HCT116 (cell line): ENCODE measurements at regions not wholly inside any gene's neighbourhood (a gene's known extent, or its start where the extent isn't known, plus 50 kb on each side); places are given as distances from the start of the nearest gene placed in this dataset.

ENCODE experiments used
- ATAC-seq: fragments of 200-7000 bp; cut with Tn5 transposase; 2 replicates; pipeline ENCODE4 v1.9.1; 2020; ENCODE audit warnings: mild to moderate bottlenecking, moderate library complexity
- BruUV-seq: library from RNA; stranded (reverse); fragments of 400-500 nt; replicated peaks from 2 replicates; lab custom pipeline; 2021; lab: Mats Ljungman, UMichigan
- CTCF ChIA-PET: fragments of 300-600 bp; sonication (Branson Sonifier 250); formaldehyde crosslinking; loops from one replicate; lab custom pipeline; 2021; ENCODE audit warnings: antibody characterized with exemption; lab: Charles Lee
- POLR2A ChIA-PET: fragments of 300-600, 350-600 bp; sonication (Branson Sonifier 250); formaldehyde crosslinking; loops from one replicate; lab custom pipeline; 2021; ENCODE audit warnings: antibody characterized with exemption; lab: Charles Lee
- RAD21 ChIA-PET, 2 experiments: fragments of 300-600 bp; sonication (Branson Sonifier 250); formaldehyde crosslinking; loops; one replicate each; lab custom pipeline; 2023; ENCODE audit warnings: low total read pairs in 2 of 2; ENCODE audit not compliant: uncharacterized antibody in 2 of 2, unreplicated experiment in 2 of 2, low non-redundant PET in 1 of 2; lab: Charles Lee
- DNase-seq: peaks from one replicate; pipeline ENCODE4 v3.0.0-alpha.2; 2010; ENCODE audit warnings: low read depth, low spot score
- H2AFZ ChIP-seq: fragments of 200-600 bp; shearing (Covaris generic), sonication (generic); 2 replicates; pipeline ENCODE4 v1.6.1; 2017; ENCODE audit warnings: low read depth, mixed run types, mixed read lengths, antibody characterized with exemption, low read length; ENCODE audit not compliant: poor library complexity, severe bottlenecking
- H3K27ac ChIP-seq: 2 replicates; pipeline ENCODE4 v1.5.1; 2012; ENCODE audit warnings: low read depth, low read length
- H3K27me3 ChIP-seq: fragments of 200-600 bp; sonication (generic); 2 replicates; pipeline ENCODE4 v1.6.1; 2016; ENCODE audit warnings: mixed run types, low read length, mixed read lengths; ENCODE audit not compliant: insufficient read depth
- H3K36me3 ChIP-seq, 2 experiments: fragments of 200-500 bp in 1 of 2; fragments of 200-600 bp in 1 of 2; sonication (Bioruptor generic) in 1 of 2; sonication (generic) in 1 of 2; 2 replicates each; pipeline versions ENCODE4 v1.5.1 to v1.6.1; 2014 to 2016; ENCODE audit warnings: low read length in 2 of 2, inconsistent platforms in 1 of 2, mixed read lengths in 1 of 2, mixed run types in 1 of 2; ENCODE audit not compliant: insufficient read depth in 2 of 2, control insufficient read depth in 1 of 2
- H3K4me1 ChIP-seq, 2 experiments: fragments of 200-600 bp in 1 of 2; sonication (generic) in 1 of 2; 2 replicates each; pipeline versions ENCODE4 v1.5.1 to v1.6.1; 2012 to 2017; ENCODE audit warnings: low read length in 2 of 2, inconsistent platforms in 1 of 2, mild to moderate bottlenecking in 1 of 2, mixed read lengths in 1 of 2, mixed run types in 1 of 2, moderate library complexity in 1 of 2; ENCODE audit not compliant: insufficient read depth in 2 of 2, control insufficient read depth in 1 of 2
- H3K4me2 ChIP-seq: fragments of 200-600 bp; sonication (generic); 2 replicates; pipeline ENCODE4 v1.6.1; 2017; ENCODE audit warnings: mixed run types, low read length, mixed read lengths
- H3K4me3 ChIP-seq, 2 experiments: fragments of 200-600 bp in 1 of 2; sonication (generic) in 1 of 2; replicated peaks in 1 of 2; 2 replicates each; pipeline ENCODE4 v1.5.1; 2011 to 2016; ENCODE audit warnings: low read length in 2 of 2, control low read depth in 1 of 2, low read depth in 1 of 2, mild to moderate bottlenecking in 1 of 2, mixed read lengths in 1 of 2, mixed run types in 1 of 2
- H3K79me2 ChIP-seq: fragments of 200-600 bp; sonication (generic); 2 replicates; pipeline ENCODE4 v1.6.1; 2017; ENCODE audit warnings: mild to moderate bottlenecking, mixed run types, low read length, moderate library complexity, mixed read lengths; ENCODE audit not compliant: insufficient read depth
- H3K9ac ChIP-seq: fragments of 200-600 bp; sonication (generic); 2 replicates; pipeline ENCODE4 v1.6.1; 2016; ENCODE audit warnings: low read length, mixed read lengths
- H3K9me2 ChIP-seq: fragments of 200-600 bp; sonication (generic), shearing (Covaris generic); 2 replicates; pipeline ENCODE4 v1.6.1; 2017; ENCODE audit warnings: mixed run types, mild to moderate bottlenecking, moderate library complexity; ENCODE audit not compliant: insufficient read depth
- H3K9me3 ChIP-seq, 2 experiments: fragments of 200-500 bp in 1 of 2; fragments of 200-600 bp in 1 of 2; sonication (Bioruptor generic) in 1 of 2; sonication (generic) in 1 of 2; 2 replicates each; pipeline ENCODE4 v1.6.1; 2014 to 2017; ENCODE audit warnings: low read length in 2 of 2, mixed read lengths in 2 of 2, inconsistent platforms in 1 of 2, low read depth in 1 of 2, mild to moderate bottlenecking in 1 of 2, mixed run types in 1 of 2, moderate library complexity in 1 of 2; ENCODE audit not compliant: control insufficient read depth in 1 of 2, insufficient read depth in 1 of 2
- H4K20me1 ChIP-seq: fragments of 200-600 bp; sonication (generic), shearing (Covaris generic); 2 replicates; pipeline ENCODE4 v1.6.1; 2017; ENCODE audit warnings: mixed run types, mild to moderate bottlenecking, moderate library complexity; ENCODE audit not compliant: insufficient read depth
- ATF3 ChIP-seq: IDR thresholded peaks from 2 replicates; pipeline ENCODE4 v1.6.1; 2012
- CBX3 ChIP-seq: IDR thresholded peaks from 2 replicates; pipeline ENCODE4 v1.6.1; 2012; ENCODE audit warnings: low read depth
- CEBPB ChIP-seq: IDR thresholded peaks from 2 replicates; pipeline ENCODE4 v1.6.1; 2012; ENCODE audit warnings: low read depth
- CTCF ChIP-seq, 3 experiments: fragments of 200-600 bp in 1 of 3; sonication (generic) in 1 of 3; IDR thresholded peaks in 2 of 3; conservative IDR thresholded peaks in 1 of 3; 2 replicates each; pipeline ENCODE4 v1.5.1; 2012 to 2017; ENCODE audit warnings: low read depth in 2 of 3, low read length in 2 of 3, antibody characterized with exemption in 1 of 3, borderline replicate concordance in 1 of 3, control low read depth in 1 of 3, mild to moderate bottlenecking in 1 of 3, mixed read lengths in 1 of 3, mixed run types in 1 of 3, moderate library complexity in 1 of 3; ENCODE audit not compliant: insufficient read depth in 1 of 3
- EGR1 ChIP-seq: IDR thresholded peaks from 2 replicates; pipeline ENCODE4 v1.6.1; 2012; ENCODE audit warnings: low read depth
- ELF1 ChIP-seq: IDR thresholded peaks from 2 replicates; pipeline ENCODE4 v1.6.1; 2012; ENCODE audit warnings: low read depth, borderline replicate concordance
- FOSL1 ChIP-seq: IDR thresholded peaks from 2 replicates; pipeline ENCODE4 v1.6.1; 2012; ENCODE audit warnings: low read depth
- MAX ChIP-seq: IDR thresholded peaks from 2 replicates; pipeline ENCODE4 v1.6.1; 2012
- POLR2A ChIP-seq: IDR thresholded peaks from 2 replicates; pipeline ENCODE4 v1.7.0; 2011; ENCODE audit warnings: borderline replicate concordance; ENCODE audit not compliant: insufficient read depth, insufficient read length; ENCODE audit errors: extremely low read depth
- POLR2AphosphoS5 ChIP-seq: IDR thresholded peaks from 2 replicates; pipeline ENCODE4 v1.6.1; 2011; ENCODE audit warnings: mild to moderate bottlenecking, low read depth, low read length, moderate library complexity
- RAD21 ChIP-seq: IDR thresholded peaks from 2 replicates; pipeline ENCODE4 v1.6.1; 2012; ENCODE audit warnings: low read depth, mild to moderate bottlenecking
- SIN3A ChIP-seq: IDR thresholded peaks from 2 replicates; pipeline ENCODE4 v1.6.1; 2012; ENCODE audit warnings: low read depth
- SP1 ChIP-seq: IDR thresholded peaks from 2 replicates; pipeline ENCODE4 v1.6.1; 2012; ENCODE audit warnings: low read depth
- SRF ChIP-seq: IDR thresholded peaks from 2 replicates; pipeline ENCODE4 v1.6.1; 2012; ENCODE audit warnings: low read depth
- TCF7L2 ChIP-seq: IDR thresholded peaks from 2 replicates; pipeline ENCODE4 v1.7.0; 2011; ENCODE audit warnings: borderline replicate concordance, inconsistent platforms; ENCODE audit not compliant: insufficient read depth, insufficient read length; ENCODE audit errors: extremely low read depth
- YY1 ChIP-seq: IDR thresholded peaks from 2 replicates; pipeline ENCODE4 v1.6.1; 2011; ENCODE audit warnings: low read length, low read depth, moderate library complexity, mild to moderate bottlenecking; ENCODE audit not compliant: insufficient replicate concordance; ENCODE audit errors: extremely low read depth
- ZBTB33 ChIP-seq: IDR thresholded peaks from 2 replicates; pipeline ENCODE4 v1.6.1; 2011; ENCODE audit warnings: mild to moderate bottlenecking, low read length, moderate library complexity; ENCODE audit not compliant: insufficient replicate concordance; ENCODE audit errors: extremely low read depth
- ZFX ChIP-seq: fragments of 450-650 bp; IDR thresholded peaks from 2 replicates; pipeline ENCODE4 v1.6.1; 2017
- ZNF274 ChIP-seq: fragments of 200-500 bp; sonication (Bioruptor generic); IDR thresholded peaks from 2 replicates; pipeline ENCODE4 v1.6.1; 2014; ENCODE audit warnings: mild to moderate bottlenecking, low read depth, low read length, inconsistent platforms
- intact Hi-C: fragments of 100-400 bp; cut with micrococcal nuclease; formaldehyde crosslinking; loops from 2 replicates; pipeline ENCODE4 v1.10.0; 2022

- Histone ChIP-seq H3K27me3 (peaks cover 20% of the 10 kb centered on the region), H3K79me2 (no peaks in the 10 kb centered on the region), H3K4me2 (no peak overlapping the region), H3K9ac (no peak overlapping the region), H3K9me3 (no peaks in the 10 kb centered on the region), H4K20me1 (no peaks in the 10 kb centered on the region), H3K27ac (no peak overlapping the region), H3K4me1 (no peaks in the 10 kb centered on the region), H3K9me2 (no peaks in the 10 kb centered on the region), H2AFZ (no peak overlapping the region), H3K36me3 (no peaks in the 10 kb centered on the region), H3K4me3 (no peak overlapping the region)
- intact Hi-C loops, result no loop called here
- TF ChIP-seq SRF, result no peak
- no peak for TF ChIP-seq SP1
- TF ChIP-seq CEBPB, result no peak
- no peak for TF ChIP-seq ZBTB33
- TF ChIP-seq CBX3, result no peak
- no peak for TF ChIP-seq MAX
- TF ChIP-seq ATF3, result no peak
- TF ChIP-seq ELF1, result no peak
- TF ChIP-seq CTCF (IDR thresholded peaks at IDR 0.05 in 2 of 3, conservative IDR thresholded peaks at IDR 0.05 in 1 of 3; ENCODE audit: borderline replicate concordance in 1 of 3, insufficient read depth in 1 of 3, low read depth in 2 of 3, low read length in 2 of 3), result no peak
- no peak for TF ChIP-seq POLR2A
- TF ChIP-seq RAD21, result no peak
- no peak for TF ChIP-seq SIN3A
- no peak for TF ChIP-seq TCF7L2
- TF ChIP-seq ZFX, result no peak
- TF ChIP-seq EGR1, result no peak
- TF ChIP-seq YY1, result no peak
- TF ChIP-seq POLR2AphosphoS5, result no peak
- no peak for TF ChIP-seq ZNF274
- TF ChIP-seq FOSL1, result no peak
- no TSS peak for BruUV-seq
- CTCF ChIA-PET, result no interaction called here
- DNase-seq, result no peak
- RAD21 ChIA-PET, result no interaction called here
- POLR2A ChIA-PET, result no interaction called here
- ATAC-seq, result no peak
Measured at GRCh38 chr7:136067277-136067676, 90.1 kb upstream of the MTPN start.
